Aorta (tissue), 5 donors: ENCODE measurements at regions not wholly inside any gene's neighbourhood (a gene's known extent, or its start where the extent isn't known, plus 50 kb on each side); places are given as distances from the start of the nearest gene placed in this dataset.

Experiments
- ATAC-seq: fragments of 200-7000 bp; cut with Tn5 transposase; one replicate; pipeline ENCODE4 v1.9.1; 2022; ENCODE audit warnings: moderate library complexity; ENCODE audit not compliant: low FRiP score
- DNase-seq, 2 donors: peaks; one replicate each; pipeline ENCODE4 v3.0.0-alpha.2; 2020
- H3K27ac ChIP-seq, 2 donors: one replicate each; pipeline ENCODE4 v1.5.1; 2013; ENCODE audit warnings: low read length in 2 of 2, mild to moderate bottlenecking in 2 of 2, moderate library complexity in 2 of 2, control low read depth in 1 of 2, inconsistent platforms in 1 of 2, low read depth in 1 of 2
- H3K27me3 ChIP-seq, 2 donors: one replicate each; pipeline ENCODE4 v1.6.1; 2013; ENCODE audit warnings: control low read depth in 1 of 2, low read length in 1 of 2, mild to moderate bottlenecking in 1 of 2, moderate library complexity in 1 of 2; ENCODE audit not compliant: insufficient read depth in 2 of 2, control insufficient read depth in 1 of 2
- H3K36me3 ChIP-seq, 2 donors: one replicate each; pipeline ENCODE4 v1.6.1; 2013; ENCODE audit warnings: control low read depth in 1 of 2, low read length in 1 of 2, mild to moderate bottlenecking in 1 of 2; ENCODE audit not compliant: insufficient read depth in 2 of 2, control insufficient read depth in 1 of 2
- H3K4me1 ChIP-seq, 2 donors: one replicate each; pipeline ENCODE4 v1.6.1; 2013; ENCODE audit warnings: low read length in 2 of 2, control low read depth in 1 of 2, mild to moderate bottlenecking in 1 of 2, moderate library complexity in 1 of 2; ENCODE audit not compliant: insufficient read depth in 2 of 2, control insufficient read depth in 1 of 2
- H3K4me3 ChIP-seq, 2 donors: one replicate each; pipeline ENCODE4 v1.5.1; 2013; ENCODE audit warnings: low read length in 2 of 2, control low read depth in 1 of 2, mild to moderate bottlenecking in 1 of 2
- H3K9me3 ChIP-seq: one replicate; pipeline ENCODE4 v1.6.1; 2013; ENCODE audit warnings: mild to moderate bottlenecking, low read length; ENCODE audit not compliant: control insufficient read depth
- WGBS, 2 donors: extraction: QIAGEN DNeasy Blood & Tissue Kit; methylation state at CpG; one replicate each; pipeline ENCODE4 v1.1.7; 2013; 5-methylcytosine and 5-hydroxymethylcytosine counted together
- intact Hi-C, 2 donors: fragments of 100-400 bp; cut with DNase I; formaldehyde crosslinking; loops; one replicate each; pipeline versions ENCODE4 v1.14.2 to v1.15.0; 2022
- donor health status: healthy with polysubstance abuse.
- donor health status: Bipolar disorder and iron deficiency.
- donor health status: DM: no; HTN: no; CAD: no.
- donor health status: DM: no; HTN: no; CAD: no.
- donor health status: DM: yes; HTN: yes; CAD: no.

DNA sequence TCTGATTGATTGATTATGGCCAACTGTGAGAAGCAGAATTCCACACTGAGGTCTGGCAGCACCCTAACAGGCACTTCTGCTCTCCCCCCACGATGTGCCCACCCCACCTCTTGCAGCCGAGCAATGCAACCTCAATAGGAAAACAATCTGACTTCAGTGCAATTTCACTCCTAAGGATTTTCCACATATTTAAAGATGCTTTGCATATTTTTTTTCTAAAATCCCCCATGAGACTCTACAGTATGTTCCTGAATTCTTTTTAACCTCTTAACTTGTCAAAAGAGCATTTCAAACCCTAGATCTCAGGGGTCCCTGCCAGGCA is 243.1 kb downstream of the AUH start:
- intact Hi-C loops, result loop anchor here (5.0 to 10.0 kb wide), 5 partner anchors 74 to 364 kb away; partner anchors contain the start of gene NFIL3 (in 2 of the 2)
- no peaks in the 10 kb centered on the region for H3K9me3 ChIP-seq
- 0 to 5% methylated on average over 2 of the region's 2 CpGs for WGBS, 2 donors

DNA sequence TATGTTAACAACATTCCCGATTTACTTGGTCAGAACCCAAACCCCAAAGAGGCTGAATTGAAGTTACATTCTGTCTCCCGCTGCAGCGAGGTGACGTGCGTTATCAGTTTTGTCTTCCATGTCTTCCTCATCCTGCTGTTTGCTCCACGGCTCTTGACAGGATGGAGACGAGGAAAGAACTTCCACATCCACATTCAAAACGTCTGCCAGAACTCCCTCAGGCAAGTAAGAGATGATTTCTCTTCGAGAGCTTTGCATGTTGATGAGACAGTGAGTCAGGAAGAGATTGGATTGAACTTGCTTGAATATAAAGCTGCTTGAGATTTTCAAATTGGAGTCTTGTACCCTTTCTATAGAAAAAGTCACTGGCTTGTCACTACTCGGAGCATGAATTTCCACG is 242.6 kb downstream of the AUH start:
- no peak for DNase-seq
- no peaks in the 10 kb centered on the region for H3K27me3 ChIP-seq
- no peak for ATAC-seq
- no peaks in the 10 kb centered on the region for H3K9me3 ChIP-seq
- no peak overlapping the region for H3K4me3 ChIP-seq
- intact Hi-C loops, result loop anchor here (5.0 to 10.0 kb wide), 5 partner anchors 73 to 363 kb away; partner anchors contain the start of gene NFIL3 (in 2 of the 2)
- WGBS, 2 donors, result 27 to 28% methylated on average over 11 of the region's 11 CpGs
- no peaks in the 10 kb centered on the region for H3K36me3 ChIP-seq
- peak overlapping the region; percentile 33 to 94 for H3K27ac ChIP-seq
- peaks cover 0 to 2% of the 10 kb centered on the region in 2 donors for H3K4me1 ChIP-seq

More for the DNA sequence above, 243.1 kb downstream of the AUH start:
- Histone ChIP-seq H3K27me3 (no peaks in the 10 kb centered on the region), H3K4me1 (peaks cover 0 to 2% of the 10 kb centered on the region in 2 donors), H3K27ac (peak overlapping the region; percentile 72 to 83), H3K4me3 (no peak overlapping the region), H3K36me3 (no peaks in the 10 kb centered on the region)
- DNase-seq (no peak), ATAC-seq (no peak)

DNA sequence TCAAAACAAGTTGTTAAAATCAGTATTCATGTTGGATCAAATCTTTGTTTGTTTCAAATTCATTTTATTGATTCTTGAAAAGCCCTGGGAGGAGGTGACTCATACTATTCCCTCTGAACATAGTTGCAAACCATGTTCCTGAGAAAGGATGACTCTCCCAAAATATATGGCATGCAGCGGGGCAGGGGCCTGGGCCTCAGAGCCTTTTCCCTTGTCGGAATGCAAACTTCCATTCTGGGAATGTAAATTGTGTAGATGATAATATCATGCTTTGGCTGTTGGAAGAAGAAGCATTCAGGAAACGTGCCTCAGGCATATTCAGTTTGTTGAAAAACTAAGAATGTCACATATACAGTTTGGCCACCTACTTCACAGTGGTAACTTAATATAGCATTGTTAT is 242.0 kb downstream of the AUH start:
- Histone ChIP-seq H3K27ac (no peak overlapping the region), H3K4me1 (peaks cover 0 to 2% of the 10 kb centered on the region in 2 donors), H3K36me3 (no peaks in the 10 kb centered on the region), H3K4me3 (no peak overlapping the region), H3K27me3 (no peaks in the 10 kb centered on the region), H3K9me3 (no peaks in the 10 kb centered on the region)
- DNase-seq, result no peak
- no peak for ATAC-seq
- intact Hi-C loops, result loop anchor here (5.0 to 10.0 kb wide), 5 partner anchors 73 to 363 kb away; partner anchors contain the start of gene NFIL3 (in 2 of the 2)
- 19 to 27% methylated on average over 3 of the region's 3 CpGs for WGBS, 2 donors

DNA sequence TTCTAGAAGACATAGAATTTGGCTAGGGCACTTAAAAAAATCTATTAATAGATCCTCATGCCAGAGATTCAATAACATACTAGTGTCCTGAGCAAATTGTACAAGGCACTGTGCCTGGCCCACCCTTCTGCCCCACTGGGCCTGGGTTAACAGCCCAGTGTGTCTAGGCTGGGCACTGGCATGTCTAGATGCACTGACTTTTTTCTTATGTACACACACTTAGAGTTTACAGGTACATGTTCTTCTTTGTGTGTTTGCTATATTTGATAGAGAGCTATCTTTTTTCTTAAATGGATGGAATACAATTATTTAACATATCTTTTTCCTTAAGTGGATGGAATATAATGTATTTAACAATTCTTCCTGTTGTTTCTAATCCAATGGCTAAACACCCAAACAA is 241.5 kb downstream of the AUH start:
- H3K9me3 ChIP-seq, result no peaks in the 10 kb centered on the region
- H3K36me3 ChIP-seq, result no peaks in the 10 kb centered on the region
- peak overlapping the region; percentile 37 to 43 for H3K27ac ChIP-seq
- peaks cover 0 to 2% of the 10 kb centered on the region in 2 donors for H3K4me1 ChIP-seq
- DNase-seq (no peak), ATAC-seq (no peak)
- H3K27me3 ChIP-seq, result no peaks in the 10 kb centered on the region
- intact Hi-C loops, result no loop called here
- no peak overlapping the region for H3K4me3 ChIP-seq

DNA sequence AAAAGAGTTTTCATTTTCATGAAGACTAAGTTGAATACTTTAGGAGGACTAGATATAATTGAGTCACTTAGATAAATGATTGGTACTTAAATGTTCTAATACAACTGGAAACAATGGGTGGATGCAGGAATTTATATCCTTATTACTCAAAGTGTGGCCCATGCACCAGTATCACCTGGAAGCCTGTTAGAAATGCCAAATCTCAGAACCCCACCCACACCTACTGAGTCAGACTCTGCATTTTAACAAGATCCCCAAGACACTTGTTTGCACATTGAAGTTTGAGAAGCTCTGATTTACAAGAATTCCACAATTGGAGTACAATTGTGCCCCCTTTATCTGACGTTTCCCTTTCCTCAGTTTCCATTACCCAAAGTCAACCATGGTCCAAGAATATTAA is 239.0 kb downstream of the AUH start:
- DNase-seq, result no peak
- no peaks in the 10 kb centered on the region for H3K36me3 ChIP-seq
- no peaks in the 10 kb centered on the region for H3K27me3 ChIP-seq
- H3K27ac ChIP-seq, result no peak overlapping the region
- WGBS, 2 donors, result 75 to 76% methylated on average over 1 of the region's 1 CpG
- H3K4me3 ChIP-seq, result no peak overlapping the region
- intact Hi-C loops, result no loop called here
- no peak for ATAC-seq
- H3K4me1 ChIP-seq, result peaks cover 0 to 2% of the 10 kb centered on the region in 2 donors
- H3K9me3 ChIP-seq, result no peaks in the 10 kb centered on the region

DNA sequence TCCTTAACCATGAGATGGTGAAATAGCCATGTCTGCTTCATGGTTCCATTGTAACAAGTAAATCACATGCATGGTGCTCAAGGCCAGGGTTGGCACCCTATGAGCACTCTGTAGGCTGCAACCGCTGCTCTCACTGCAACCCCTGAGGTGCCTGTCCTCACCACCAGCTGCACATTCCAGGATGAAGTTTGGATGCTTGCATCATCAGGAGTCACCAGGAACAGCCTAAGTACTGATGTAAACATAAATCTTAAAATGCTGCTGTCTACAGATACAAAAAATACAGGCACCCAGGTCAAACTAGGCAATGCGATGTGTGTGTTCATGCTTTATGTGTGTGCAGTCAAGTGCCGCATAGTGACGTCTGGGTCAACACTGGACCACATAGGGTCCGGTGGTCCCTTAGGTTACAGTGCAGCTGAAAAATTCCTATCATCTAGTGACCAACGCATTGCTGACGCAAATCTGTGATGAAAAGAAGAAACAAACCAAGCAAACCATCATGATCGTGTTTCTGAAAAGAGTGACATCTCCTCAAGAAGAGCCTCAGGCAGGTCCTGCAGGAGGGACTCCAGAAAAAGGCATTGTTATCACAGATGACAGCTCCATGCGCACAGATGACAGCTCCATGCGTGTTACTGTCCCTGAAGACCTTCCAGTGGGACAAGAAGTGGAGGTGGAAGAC is 234.8 kb downstream of the AUH start:
- H3K27ac ChIP-seq, result no peak overlapping the region
- H3K4me1 ChIP-seq, result no peaks in the 10 kb centered on the region
- DNase-seq (no peak), ATAC-seq (no peak)
- intact Hi-C loops, result no loop called here
- H3K36me3 ChIP-seq, result no peaks in the 10 kb centered on the region
- no peak overlapping the region for H3K4me3 ChIP-seq
- H3K9me3 ChIP-seq, result no peaks in the 10 kb centered on the region
- WGBS, 2 donors, result 86 to 95% methylated on average over 10 of the region's 10 CpGs
- H3K27me3 ChIP-seq, result no peaks in the 10 kb centered on the region

DNA sequence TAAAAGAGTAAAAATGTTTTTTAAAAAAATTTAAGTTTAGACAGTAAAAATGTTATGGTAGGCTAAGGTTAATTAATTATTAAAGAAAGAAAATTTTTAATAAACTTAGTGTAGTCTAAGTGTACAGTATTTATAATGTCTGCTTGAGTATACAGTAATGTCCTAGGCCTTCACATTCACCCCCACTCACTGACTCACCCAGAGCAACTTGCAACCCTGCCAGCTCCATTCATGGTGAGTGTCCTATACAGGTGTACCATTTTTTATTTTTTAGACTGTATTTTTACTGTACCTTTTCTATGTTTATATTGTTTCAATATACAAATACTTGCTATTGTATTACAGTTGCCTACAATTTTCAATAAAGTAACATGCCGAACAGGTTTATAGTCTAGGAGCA is 234.1 kb downstream of the AUH start:
- 49 to 100% methylated on average over 1 of the region's 1 CpG for WGBS, 2 donors
- Histone ChIP-seq H3K27ac (no peak overlapping the region), H3K9me3 (no peaks in the 10 kb centered on the region), H3K4me3 (no peak overlapping the region), H3K27me3 (no peaks in the 10 kb centered on the region), H3K36me3 (no peaks in the 10 kb centered on the region), H3K4me1 (no peaks in the 10 kb centered on the region)
- ATAC-seq (no peak), DNase-seq (no peak)
- intact Hi-C loops, result no loop called here

DNA sequence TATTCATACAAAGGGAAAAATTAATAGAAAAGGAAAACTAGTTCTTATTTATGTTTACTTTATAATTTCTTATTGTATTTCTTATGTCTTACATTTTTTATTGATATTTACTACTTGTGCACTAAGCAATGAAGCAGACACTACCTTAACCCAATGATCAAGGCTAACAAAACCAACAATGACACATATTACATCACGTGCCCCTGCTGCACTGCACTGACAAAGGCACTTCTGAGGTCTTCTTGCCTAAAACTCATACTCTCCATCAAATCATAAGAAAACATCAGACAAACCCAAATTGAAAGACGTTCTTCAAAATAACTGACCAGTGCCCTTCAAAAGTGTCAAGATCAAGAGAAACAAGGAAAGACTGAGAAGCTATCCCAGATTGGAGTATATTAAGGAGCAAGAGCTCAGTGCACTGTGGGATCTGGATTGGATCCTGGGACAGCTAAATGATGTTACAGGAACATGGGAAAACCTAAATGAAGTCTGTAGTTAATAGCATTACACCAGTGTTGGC is 230.9 kb downstream of the AUH start:
- H3K9me3 ChIP-seq, result no peaks in the 10 kb centered on the region
- DNase-seq (no peak), ATAC-seq (no peak)
- 85 to 90% methylated on average over 2 of the region's 2 CpGs for WGBS, 2 donors
- no peak overlapping the region for H3K4me3 ChIP-seq
- no peaks in the 10 kb centered on the region for H3K36me3 ChIP-seq
- H3K27me3 ChIP-seq, result no peaks in the 10 kb centered on the region
- H3K27ac ChIP-seq, result no peak overlapping the region
- no peaks in the 10 kb centered on the region for H3K4me1 ChIP-seq
- intact Hi-C loops, result no loop called here

DNA sequence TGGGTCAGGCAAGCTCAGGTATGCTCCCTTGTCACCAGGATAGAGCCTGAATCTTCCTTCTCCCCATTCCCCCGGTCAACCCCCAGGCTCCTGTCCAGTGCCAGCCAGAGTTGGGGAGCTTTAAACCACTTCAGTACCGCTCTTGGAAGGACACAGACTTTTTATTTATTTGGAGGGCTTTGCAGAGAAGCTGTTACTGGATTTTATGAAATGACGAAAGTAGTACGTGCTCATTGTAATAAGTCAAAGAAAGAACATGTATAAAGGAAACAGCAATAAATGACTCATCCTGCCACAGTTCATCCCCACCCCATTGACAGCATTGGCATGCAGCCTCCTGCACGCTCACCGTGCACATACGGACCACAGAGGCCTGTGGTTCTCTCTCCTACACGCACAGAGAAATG is 230.3 kb downstream of the AUH start:
- Histone ChIP-seq H3K27ac (no peak overlapping the region), H3K9me3 (no peaks in the 10 kb centered on the region), H3K4me3 (no peak overlapping the region), H3K4me1 (no peaks in the 10 kb centered on the region), H3K27me3 (no peaks in the 10 kb centered on the region), H3K36me3 (no peaks in the 10 kb centered on the region)
- 77 to 83% methylated on average over 8 of the region's 8 CpGs for WGBS, 2 donors
- DNase-seq (peak in 1 of 2 donors; percentile 66), ATAC-seq (no peak)
- intact Hi-C loops, result no loop called here
